ENCODE measurements at regions not wholly inside any gene's neighbourhood (a gene's known extent, or its start where the extent isn't known, plus 50 kb on each side); places are given as distances from the start of the nearest gene placed in this dataset.

- FAIRE-seq: no peak
- Mint-ChIP-seq H3K27ac (ENCODE audit: unreplicated experiment) (no peak overlapping the region), H3K4me1 (ENCODE audit: low read depth, unreplicated experiment) (no peaks in the 10 kb centered on the region), H3K4me3 (ENCODE audit: unreplicated experiment) (no peak overlapping the region), H3K36me3 (ENCODE audit: low read depth, unreplicated experiment) (no peaks in the 10 kb centered on the region), H3K9me3 (ENCODE audit: unreplicated experiment) (no peaks in the 10 kb centered on the region), H3K27me3 (ENCODE audit: low read depth, unreplicated experiment) (no peaks in the 10 kb centered on the region)
- Histone ChIP-seq H3K4me2 (ENCODE audit: low read length) (no peak overlapping the region), H3K4me3 (ENCODE audit: insufficient read depth, low read depth, low read length) (no peak overlapping the region), H4K20me1 (ENCODE audit: insufficient read depth, low read length) (no peaks in the 10 kb centered on the region), H3K36me3 (ENCODE audit: insufficient read depth, low read length) (no peaks in the 10 kb centered on the region), H3K27me3 (ENCODE audit: insufficient read depth, low read length) (no peaks in the 10 kb centered on the region), H2AFZ (ENCODE audit: low read depth, low read length) (no peak overlapping the region), H3K4me1 (ENCODE audit: insufficient read depth, low read length) (no peaks in the 10 kb centered on the region), H3K9me3 (ENCODE audit: insufficient read depth, low read depth, low read length) (no peaks in the 10 kb centered on the region), H3K9ac (ENCODE audit: low read length) (no peak overlapping the region), H3K27ac (ENCODE audit: low read depth, low read length) (no peak overlapping the region), H3K79me2 (ENCODE audit: insufficient read depth, low read length) (no peaks in the 10 kb centered on the region)
- DNase-seq (ENCODE audit: low read depth): no peak
- TF ChIP-seq, protein P1, sequence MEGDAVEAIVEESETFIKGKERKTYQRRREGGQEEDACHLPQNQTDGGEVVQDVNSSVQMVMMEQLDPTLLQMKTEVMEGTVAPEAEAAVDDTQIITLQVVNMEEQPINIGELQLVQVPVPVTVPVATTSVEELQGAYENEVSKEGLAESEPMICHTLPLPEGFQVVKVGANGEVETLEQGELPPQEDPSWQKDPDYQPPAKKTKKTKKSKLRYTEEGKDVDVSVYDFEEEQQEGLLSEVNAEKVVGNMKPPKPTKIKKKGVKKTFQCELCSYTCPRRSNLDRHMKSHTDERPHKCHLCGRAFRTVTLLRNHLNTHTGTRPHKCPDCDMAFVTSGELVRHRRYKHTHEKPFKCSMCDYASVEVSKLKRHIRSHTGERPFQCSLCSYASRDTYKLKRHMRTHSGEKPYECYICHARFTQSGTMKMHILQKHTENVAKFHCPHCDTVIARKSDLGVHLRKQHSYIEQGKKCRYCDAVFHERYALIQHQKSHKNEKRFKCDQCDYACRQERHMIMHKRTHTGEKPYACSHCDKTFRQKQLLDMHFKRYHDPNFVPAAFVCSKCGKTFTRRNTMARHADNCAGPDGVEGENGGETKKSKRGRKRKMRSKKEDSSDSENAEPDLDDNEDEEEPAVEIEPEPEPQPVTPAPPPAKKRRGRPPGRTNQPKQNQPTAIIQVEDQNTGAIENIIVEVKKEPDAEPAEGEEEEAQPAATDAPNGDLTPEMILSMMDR (IDR thresholded peaks at IDR 0.05; ENCODE audit: insufficient read depth, low read depth, low read length): no peak
- no peak for TF ChIP-seq EZH2 (IDR thresholded peaks at IDR 0.05; ENCODE audit: insufficient read depth, low read length)
These were observed 62.0 kb upstream of the HIVEP1 start for GRCh38 chr6:11950109-11950508.

- Histone ChIP-seq H3K4me2 (ENCODE audit: low read length) (no peak overlapping the region), H3K79me2 (ENCODE audit: insufficient read depth, low read length) (no peaks in the 10 kb centered on the region), H3K27me3 (ENCODE audit: insufficient read depth, low read length) (no peaks in the 10 kb centered on the region), H3K4me3 (ENCODE audit: insufficient read depth, low read depth, low read length) (no peak overlapping the region), H4K20me1 (ENCODE audit: insufficient read depth, low read length) (no peaks in the 10 kb centered on the region), H3K27ac (ENCODE audit: low read depth, low read length) (no peak overlapping the region), H3K9me3 (ENCODE audit: insufficient read depth, low read depth, low read length) (no peaks in the 10 kb centered on the region), H3K36me3 (ENCODE audit: insufficient read depth, low read length) (no peaks in the 10 kb centered on the region), H2AFZ (ENCODE audit: low read depth, low read length) (no peak overlapping the region), H3K9ac (ENCODE audit: low read length) (no peak overlapping the region), H3K4me1 (ENCODE audit: insufficient read depth, low read length) (no peaks in the 10 kb centered on the region)
- Mint-ChIP-seq H3K36me3 (ENCODE audit: low read depth, unreplicated experiment) (no peaks in the 10 kb centered on the region), H3K9me3 (ENCODE audit: unreplicated experiment) (no peaks in the 10 kb centered on the region), H3K27me3 (ENCODE audit: low read depth, unreplicated experiment) (no peaks in the 10 kb centered on the region), H3K4me1 (ENCODE audit: low read depth, unreplicated experiment) (no peaks in the 10 kb centered on the region), H3K27ac (ENCODE audit: unreplicated experiment) (no peak overlapping the region), H3K4me3 (ENCODE audit: unreplicated experiment) (no peak overlapping the region)
- TF ChIP-seq, protein P1 (IDR thresholded peaks at IDR 0.05; ENCODE audit: insufficient read depth, low read depth, low read length): no peak
- TF ChIP-seq EZH2 (IDR thresholded peaks at IDR 0.05; ENCODE audit: insufficient read depth, low read length): no peak
- DNase-seq (ENCODE audit: low read depth) (no peak), FAIRE-seq (no peak)
These were observed 64.5 kb upstream of the HIVEP1 start for GRCh38 chr6:11947575-11947974.

DNA sequence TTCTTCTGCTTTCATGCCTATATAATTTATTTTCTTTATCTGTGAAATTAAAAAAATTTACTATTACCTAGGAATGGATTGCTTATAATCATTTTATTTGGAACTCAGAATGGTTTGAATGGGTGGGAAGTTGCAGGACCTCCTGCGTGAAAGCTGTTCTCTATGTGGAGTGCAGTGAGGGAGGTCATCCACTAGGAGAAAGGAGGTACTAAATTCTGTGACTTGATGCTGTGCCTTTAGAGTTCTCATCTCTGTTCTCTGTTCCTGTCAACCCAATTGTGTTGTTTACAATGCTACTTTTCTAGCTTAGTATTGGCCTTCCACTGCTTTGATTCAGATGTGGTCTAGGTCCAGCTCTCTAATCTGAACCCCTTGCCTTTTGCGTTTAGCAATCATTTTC, 65.0 kb upstream of the HIVEP1 start:
- H2AFZ ChIP-seq (ENCODE audit: low read depth, low read length): no peak overlapping the region
- H3K9ac ChIP-seq (ENCODE audit: low read length): no peak overlapping the region
- TF ChIP-seq, protein P1 (IDR thresholded peaks at IDR 0.05; ENCODE audit: insufficient read depth, low read depth, low read length): no peak
- no peak for TF ChIP-seq EZH2 (IDR thresholded peaks at IDR 0.05; ENCODE audit: insufficient read depth, low read length)
- Mint-ChIP-seq H3K4me3 (ENCODE audit: unreplicated experiment) (no peak overlapping the region), H3K27me3 (ENCODE audit: low read depth, unreplicated experiment) (no peaks in the 10 kb centered on the region), H3K36me3 (ENCODE audit: low read depth, unreplicated experiment) (no peaks in the 10 kb centered on the region), H3K27ac (ENCODE audit: unreplicated experiment) (no peak overlapping the region), H3K9me3 (ENCODE audit: unreplicated experiment) (no peaks in the 10 kb centered on the region), H3K4me1 (ENCODE audit: low read depth, unreplicated experiment) (no peaks in the 10 kb centered on the region)
- DNase-seq (ENCODE audit: low read depth) (no peak), FAIRE-seq (no peak)
- no peaks in the 10 kb centered on the region for H3K79me2 ChIP-seq (ENCODE audit: insufficient read depth, low read length)
- H3K27me3 ChIP-seq (ENCODE audit: insufficient read depth, low read length): no peaks in the 10 kb centered on the region
- H3K9me3 ChIP-seq (ENCODE audit: insufficient read depth, low read depth, low read length): no peaks in the 10 kb centered on the region
- no peak overlapping the region for H3K27ac ChIP-seq (ENCODE audit: low read depth, low read length)
- no peaks in the 10 kb centered on the region for H3K4me1 ChIP-seq (ENCODE audit: insufficient read depth, low read length)
- no peaks in the 10 kb centered on the region for H3K36me3 ChIP-seq (ENCODE audit: insufficient read depth, low read length)
- H4K20me1 ChIP-seq (ENCODE audit: insufficient read depth, low read length): no peaks in the 10 kb centered on the region
- no peak overlapping the region for H3K4me3 ChIP-seq (ENCODE audit: insufficient read depth, low read depth, low read length)
- H3K4me2 ChIP-seq (ENCODE audit: low read length): no peak overlapping the region
